DND-41 (cell line): ENCODE measurements at regions not wholly inside any gene's neighbourhood (a gene's known extent, or its start where the extent isn't known, plus 50 kb on each side); places are given as distances from the start of the nearest gene placed in this dataset.

Source experiments
- EZH2 ChIP-seq: IDR thresholded peaks from 3 replicates; pipeline ENCODE4 v1.6.1; 2012; ENCODE audit warnings: borderline replicate concordance, low read depth, mild to moderate bottlenecking, moderate library complexity, low read length, inconsistent platforms; ENCODE audit not compliant: severe bottlenecking
- TF ChIP-seq, protein P1 (sequence below): IDR thresholded peaks from 2 replicates; pipeline ENCODE4 v1.5.1; 2012; ENCODE audit warnings: borderline replicate concordance, low read length, moderate library complexity, mild to moderate bottlenecking; ENCODE audit not compliant: poor library complexity, severe bottlenecking; ENCODE audit errors: extremely low read depth

DNA sequence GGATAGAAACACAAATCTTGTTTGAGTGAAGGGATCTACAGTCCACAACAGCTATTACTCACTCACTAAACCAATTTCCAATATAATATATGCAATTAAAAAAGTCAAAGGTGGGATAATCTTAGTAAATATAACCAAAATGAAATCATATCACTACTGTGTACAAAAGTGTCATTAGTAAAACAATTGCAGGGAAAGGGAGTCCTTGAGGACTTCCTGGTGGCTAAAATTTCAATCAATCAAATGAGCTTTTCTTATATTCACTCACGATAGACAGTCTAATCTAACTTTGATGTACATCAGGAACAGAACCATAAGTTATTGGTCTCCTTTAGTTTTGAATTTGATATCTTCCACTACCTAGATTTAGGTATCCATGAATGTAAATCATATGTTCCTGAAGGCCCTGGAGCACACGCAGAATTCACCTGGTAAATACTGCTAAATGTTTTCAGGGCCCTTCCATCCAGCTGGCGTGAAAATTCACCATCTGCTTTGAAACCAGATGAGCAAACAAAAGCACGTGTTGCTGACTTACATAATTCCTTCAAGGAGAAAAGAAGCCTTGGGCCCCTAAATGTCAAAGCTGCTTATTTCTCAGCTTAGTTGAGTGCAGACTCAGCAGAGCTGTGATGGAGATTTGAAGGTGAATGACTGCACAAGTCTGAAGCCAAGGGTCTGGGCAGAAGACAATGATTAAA, 159.3 kb upstream of the TMEM196 start:
- TF ChIP-seq, protein P1, sequence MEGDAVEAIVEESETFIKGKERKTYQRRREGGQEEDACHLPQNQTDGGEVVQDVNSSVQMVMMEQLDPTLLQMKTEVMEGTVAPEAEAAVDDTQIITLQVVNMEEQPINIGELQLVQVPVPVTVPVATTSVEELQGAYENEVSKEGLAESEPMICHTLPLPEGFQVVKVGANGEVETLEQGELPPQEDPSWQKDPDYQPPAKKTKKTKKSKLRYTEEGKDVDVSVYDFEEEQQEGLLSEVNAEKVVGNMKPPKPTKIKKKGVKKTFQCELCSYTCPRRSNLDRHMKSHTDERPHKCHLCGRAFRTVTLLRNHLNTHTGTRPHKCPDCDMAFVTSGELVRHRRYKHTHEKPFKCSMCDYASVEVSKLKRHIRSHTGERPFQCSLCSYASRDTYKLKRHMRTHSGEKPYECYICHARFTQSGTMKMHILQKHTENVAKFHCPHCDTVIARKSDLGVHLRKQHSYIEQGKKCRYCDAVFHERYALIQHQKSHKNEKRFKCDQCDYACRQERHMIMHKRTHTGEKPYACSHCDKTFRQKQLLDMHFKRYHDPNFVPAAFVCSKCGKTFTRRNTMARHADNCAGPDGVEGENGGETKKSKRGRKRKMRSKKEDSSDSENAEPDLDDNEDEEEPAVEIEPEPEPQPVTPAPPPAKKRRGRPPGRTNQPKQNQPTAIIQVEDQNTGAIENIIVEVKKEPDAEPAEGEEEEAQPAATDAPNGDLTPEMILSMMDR: no peak
- TF ChIP-seq EZH2: no peak
